ENCODE measurements at regions not wholly inside any gene's neighbourhood (a gene's known extent, or its start where the extent isn't known, plus 50 kb on each side); places are given as distances from the start of the nearest gene placed in this dataset.

- Histone ChIP-seq H3K9me3 (peaks cover 0 to 14% (median 4%) of the 10 kb centered on the region in 4 donors), H3K27me3 (no peaks in the 10 kb centered on the region), H3K36me3 (no peaks in the 10 kb centered on the region), H3K4me1 (no peaks in the 10 kb centered on the region), H3K27ac (replicated peaks in 1 of 4) (no peak overlapping the region), H3K4me3 (no peak overlapping the region)
- no peak for TF ChIP-seq POLR2AphosphoS5 (IDR thresholded peaks at IDR 0.05)
- no peak for TF ChIP-seq CTCF (IDR thresholded peaks at IDR 0.05)
- no peak for TF ChIP-seq EP300 (IDR thresholded peaks at IDR 0.05)
- no peak for DNase-seq (ENCODE audit: extremely low spot score)
- WGBS = 89% methylated on average over 8 of the region's 8 CpGs
- intact Hi-C loops (cut with DNase I) = no loop called here
Measured at GRCh38 chr12:25712169-25712568, 159.1 kb upstream of the LMNTD1 start.

- WGBS = 91% methylated on average over 4 of the region's 4 CpGs
- no peak for DNase-seq (ENCODE audit: extremely low spot score)
- intact Hi-C loops (cut with DNase I) = no loop called here
- H3K4me3 ChIP-seq = no peak overlapping the region
- H3K36me3 ChIP-seq = no peaks in the 10 kb centered on the region
- no peak overlapping the region for H3K27ac ChIP-seq (replicated peaks in 1 of 4)
- no peaks in the 10 kb centered on the region for H3K4me1 ChIP-seq
- no peaks in the 10 kb centered on the region for H3K27me3 ChIP-seq
- no peak for TF ChIP-seq CTCF (IDR thresholded peaks at IDR 0.05)
- no peak for TF ChIP-seq EP300 (IDR thresholded peaks at IDR 0.05)
- TF ChIP-seq POLR2AphosphoS5 (IDR thresholded peaks at IDR 0.05) = no peak
- no peak for TF ChIP-seq POLR2A (IDR thresholded peaks at IDR 0.05; ENCODE audit: low read depth)
- peaks cover 0 to 10% (median 3%) of the 10 kb centered on the region in 4 donors for H3K9me3 ChIP-seq
Measured at GRCh38 chr12:25713264-25713663, 160.2 kb upstream of the LMNTD1 start.

GRCh38 chr12:25714198-25714984, 161.3 kb upstream of the LMNTD1 start:
- H3K4me1 ChIP-seq = no peaks in the 10 kb centered on the region
- H3K36me3 ChIP-seq = no peaks in the 10 kb centered on the region
- DNase-seq (ENCODE audit: extremely low spot score) = no peak
- no peak overlapping the region for H3K27ac ChIP-seq (replicated peaks in 1 of 4)
- peaks cover 0 to 10% (median 3%) of the 10 kb centered on the region in 4 donors for H3K9me3 ChIP-seq
- TF ChIP-seq POLR2A (IDR thresholded peaks at IDR 0.05; ENCODE audit: low read depth) = no peak
- no peak for TF ChIP-seq POLR2AphosphoS5 (IDR thresholded peaks at IDR 0.05)
- TF ChIP-seq CTCF (IDR thresholded peaks at IDR 0.05) = no peak
- TF ChIP-seq EP300 (IDR thresholded peaks at IDR 0.05) = no peak
- H3K27me3 ChIP-seq = no peaks in the 10 kb centered on the region
- WGBS = 83% methylated on average over 6 of the region's 6 CpGs
- H3K4me3 ChIP-seq = no peak overlapping the region
- intact Hi-C loops (cut with DNase I) = no loop called here

GRCh38 chr12:25715102-25715501, 162.0 kb upstream of the LMNTD1 start:
- TF ChIP-seq POLR2AphosphoS5 (IDR thresholded peaks at IDR 0.05) = no peak
- TF ChIP-seq EP300 (IDR thresholded peaks at IDR 0.05) = no peak
- no peak for TF ChIP-seq CTCF (IDR thresholded peaks at IDR 0.05)
- no peak for TF ChIP-seq POLR2A (IDR thresholded peaks at IDR 0.05; ENCODE audit: low read depth)
- H3K27ac ChIP-seq (replicated peaks in 1 of 4) = no peak overlapping the region
- H3K9me3 ChIP-seq = peaks cover 0 to 10% (median 3%) of the 10 kb centered on the region in 4 donors
- no peaks in the 10 kb centered on the region for H3K4me1 ChIP-seq
- no peak overlapping the region for H3K4me3 ChIP-seq
- WGBS = 58% methylated on average over 3 of the region's 3 CpGs
- intact Hi-C loops (cut with DNase I) = no loop called here
- no peaks in the 10 kb centered on the region for H3K27me3 ChIP-seq
- H3K36me3 ChIP-seq = no peaks in the 10 kb centered on the region
- DNase-seq (ENCODE audit: extremely low spot score) = no peak

- TF ChIP-seq EP300 (IDR thresholded peaks at IDR 0.05) = no peak
- TF ChIP-seq POLR2AphosphoS5 (IDR thresholded peaks at IDR 0.05) = no peak
- TF ChIP-seq CTCF (IDR thresholded peaks at IDR 0.05) = no peak
- no peak for TF ChIP-seq POLR2A (IDR thresholded peaks at IDR 0.05; ENCODE audit: low read depth)
- intact Hi-C loops (cut with DNase I) = no loop called here
Measured at GRCh38 chr12:25716842-25717241, 163.8 kb upstream of the LMNTD1 start.

More at GRCh38 chr12:25716842-25717241, 163.8 kb upstream of the LMNTD1 start:
- Histone ChIP-seq H3K27me3 (no peaks in the 10 kb centered on the region), H3K9me3 (no peaks in the 10 kb centered on the region), H3K4me1 (no peaks in the 10 kb centered on the region), H3K36me3 (no peaks in the 10 kb centered on the region), H3K27ac (replicated peaks in 1 of 4) (no peak overlapping the region), H3K4me3 (no peak overlapping the region)
- no peak for DNase-seq (ENCODE audit: extremely low spot score)

All from esophagus muscularis mucosa (tissue), 4 donors.